HG02763 (cell line): ENCODE measurements at regions not wholly inside any gene's neighbourhood (a gene's known extent, or its start where the extent isn't known, plus 50 kb on each side); places are given as distances from the start of the nearest gene placed in this dataset.

Source experiments
- ATAC-seq: cut with Tn5 transposase; IDR thresholded peaks from one replicate; pipeline ENCODE4 v1.9.1; 2021; ENCODE audit warnings: mild to moderate bottlenecking, moderate library complexity; ENCODE audit not compliant: unreplicated experiment

- no peak for ATAC-seq
Measured at GRCh38 chr2:15804246-15804619, 136.1 kb upstream of the MYCN start.

GRCh38 chr2:15804691-15805090, 135.7 kb upstream of the MYCN start:
- no peak for ATAC-seq

GRCh38 chr2:15805206-15805605, 135.1 kb upstream of the MYCN start:
- no peak for ATAC-seq

- no peak for ATAC-seq
Measured at GRCh38 chr2:15805772-15806171, 134.6 kb upstream of the MYCN start.

GRCh38 chr2:15806801-15807417, 133.4 kb upstream of the MYCN start:
- no peak for ATAC-seq

GRCh38 chr2:15807418-15808203, 132.7 kb upstream of the MYCN start:
- ATAC-seq: no peak

DNA sequence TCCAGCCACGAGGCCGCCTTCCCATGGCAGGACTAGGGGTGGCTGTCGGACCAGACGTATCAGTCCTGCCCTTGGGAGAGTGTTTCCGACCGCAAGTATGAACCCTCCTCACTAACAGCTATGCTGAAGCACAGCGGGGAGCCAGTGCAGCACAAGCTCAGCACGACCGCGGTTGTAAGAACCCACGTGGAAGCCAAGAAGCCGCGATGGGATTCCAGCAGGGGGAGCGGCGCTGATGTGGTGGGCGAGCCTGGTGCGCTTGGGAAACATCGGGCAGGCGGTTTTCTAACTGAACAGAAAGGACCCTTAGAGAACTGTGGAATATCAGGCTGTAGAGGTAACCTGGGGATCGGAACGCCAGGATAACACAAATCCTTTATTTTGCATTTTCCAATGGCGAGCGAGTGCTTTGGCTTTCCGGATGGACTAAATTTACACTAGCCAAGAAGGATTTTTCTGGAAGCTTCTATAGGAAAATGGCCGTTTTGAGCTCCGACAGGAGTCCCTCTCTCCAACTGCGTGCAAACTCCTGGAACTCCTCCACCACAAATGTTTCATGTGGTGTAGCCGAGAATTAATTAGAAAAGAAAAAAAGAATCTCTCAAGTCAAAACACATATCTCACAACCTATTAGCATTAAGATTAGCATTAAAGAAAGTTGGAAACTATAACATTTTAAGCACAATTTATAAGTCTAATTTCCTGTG, 132.0 kb upstream of the MYCN start:
- ATAC-seq: no peak

- no peak for ATAC-seq
Measured at GRCh38 chr2:15808944-15809343, 131.4 kb upstream of the MYCN start.

DNA sequence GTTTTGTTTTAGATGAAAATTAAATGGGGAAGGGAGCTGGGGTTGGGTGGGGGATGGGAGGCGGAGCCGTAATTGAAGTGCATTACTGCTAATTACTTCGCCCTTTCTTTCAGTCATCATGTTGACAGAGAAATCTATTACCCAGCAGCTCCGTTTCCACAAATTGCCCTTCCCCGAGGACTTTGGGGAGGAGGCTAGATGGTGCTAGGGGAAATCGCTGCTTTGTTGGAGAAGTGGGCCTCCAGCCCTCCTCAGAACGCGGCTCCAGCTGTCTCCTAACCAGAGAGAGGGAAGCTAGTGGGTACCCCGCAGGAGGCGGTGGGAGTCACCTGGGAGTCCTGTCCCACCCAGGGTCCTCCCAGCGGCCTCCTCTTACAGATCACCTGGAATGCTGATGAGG, 130.9 kb upstream of the MYCN start:
- no peak for ATAC-seq

- no peak for ATAC-seq
Measured at GRCh38 chr2:15810477-15811150, 129.7 kb upstream of the MYCN start.

DNA sequence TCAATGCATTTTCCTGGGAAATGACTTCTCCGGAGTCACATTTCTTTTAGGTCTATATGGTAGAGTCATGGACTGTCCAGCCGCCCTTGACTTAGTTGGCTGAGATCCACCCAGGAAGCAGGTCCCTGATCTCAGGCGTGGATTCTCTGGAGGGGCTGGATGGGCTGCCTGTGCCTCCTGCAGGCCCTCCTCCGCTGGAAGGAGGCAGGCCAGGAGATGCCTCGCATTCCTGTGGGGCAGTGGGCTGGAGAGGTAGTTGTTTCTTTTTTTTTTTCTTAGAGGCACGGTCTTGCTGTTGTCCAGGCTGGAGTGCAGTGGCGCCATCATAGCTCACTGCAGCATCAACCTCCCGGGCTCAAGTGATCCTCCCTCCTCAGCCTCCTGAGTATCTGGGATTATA, 129.0 kb upstream of the MYCN start:
- no peak for ATAC-seq

DNA sequence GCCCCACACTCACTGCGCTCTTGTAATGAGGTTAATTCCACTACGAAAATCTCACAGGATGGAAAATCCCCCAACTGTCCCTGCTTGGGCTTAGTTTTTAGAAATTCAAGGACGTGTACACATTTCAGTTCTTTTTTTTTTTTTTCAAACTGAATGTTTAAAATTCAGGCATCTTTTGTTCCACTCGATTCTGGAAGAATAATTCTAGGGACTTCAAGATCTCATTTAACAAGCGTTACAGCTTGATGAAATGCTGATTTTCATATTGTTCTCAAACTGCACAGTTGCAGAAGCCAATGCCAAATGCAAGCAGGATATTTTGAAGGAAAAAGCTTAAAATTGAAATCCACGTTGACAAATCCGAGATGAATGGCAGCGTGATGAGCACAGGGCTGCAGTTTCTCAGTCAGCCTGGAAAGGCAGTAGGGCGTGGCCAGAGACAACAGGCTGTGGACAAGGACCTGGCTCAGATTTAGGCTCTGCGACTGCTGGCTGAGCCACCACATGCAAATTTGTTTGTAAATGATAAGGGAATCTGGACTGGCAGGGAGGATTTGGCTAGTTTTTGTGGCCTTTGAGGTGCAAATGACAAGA, 128.1 kb upstream of the MYCN start:
- no peak for ATAC-seq

DNA sequence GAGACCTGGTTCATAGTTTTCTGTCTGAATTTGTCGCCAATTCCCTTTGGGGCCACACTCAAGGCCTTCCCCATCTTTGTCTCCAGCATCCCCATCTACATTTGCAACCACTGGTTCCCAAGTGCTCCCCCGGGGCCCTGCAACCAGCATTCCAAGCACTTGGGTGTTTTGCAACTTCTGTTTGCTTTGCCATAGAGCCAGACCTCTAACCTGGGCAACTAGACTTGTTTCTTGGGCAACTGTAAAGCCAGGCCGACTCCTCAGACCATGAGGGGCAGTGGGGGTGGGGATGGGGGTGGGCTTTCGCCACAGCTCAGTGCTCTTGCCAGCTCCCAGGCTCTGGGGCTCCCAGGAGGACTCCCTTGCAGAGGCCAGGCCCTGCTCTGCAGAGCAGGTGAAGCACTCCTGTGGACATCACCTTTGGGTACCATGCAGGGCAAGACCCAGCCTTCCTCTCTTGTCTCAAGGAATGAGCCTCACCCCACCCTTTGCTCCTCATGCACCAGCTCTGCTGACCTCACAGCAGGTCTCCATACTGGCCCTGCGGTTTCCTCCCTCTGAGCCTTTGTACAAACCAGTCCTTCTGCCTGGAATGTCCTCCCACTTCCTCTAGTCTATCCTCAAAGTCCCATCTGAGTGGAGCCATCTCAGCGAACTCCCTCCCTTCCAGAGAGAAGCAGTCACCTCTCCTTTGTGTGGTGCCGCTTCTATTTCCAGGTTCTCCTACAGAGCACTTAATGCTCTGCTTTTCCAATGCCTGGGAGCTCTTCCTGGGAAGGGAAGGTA, 126.7 kb upstream of the MYCN start:
- ATAC-seq: no peak

GRCh38 chr2:15814403-15814802, 125.9 kb upstream of the MYCN start:
- ATAC-seq: no peak

DNA sequence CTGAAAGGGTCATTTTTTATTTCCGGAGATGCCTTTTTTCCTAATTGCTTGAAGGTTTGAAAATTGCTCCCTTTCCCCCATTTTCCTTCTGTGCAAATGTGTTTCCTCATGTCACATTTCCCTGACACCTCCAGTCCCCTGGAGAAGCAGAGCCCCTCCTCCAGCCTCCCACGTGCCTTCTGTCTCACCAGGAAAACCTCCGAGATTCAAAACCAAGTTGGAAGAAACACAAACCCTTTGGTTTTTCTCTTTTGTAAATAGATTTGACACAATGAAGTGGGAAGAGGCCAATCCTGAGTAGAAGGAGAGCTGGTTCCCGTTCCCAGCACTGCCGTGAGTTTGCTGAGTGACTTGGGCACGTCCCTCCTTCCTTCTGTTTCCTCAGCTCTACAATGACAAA, 125.4 kb upstream of the MYCN start:
- ATAC-seq: no peak

DNA sequence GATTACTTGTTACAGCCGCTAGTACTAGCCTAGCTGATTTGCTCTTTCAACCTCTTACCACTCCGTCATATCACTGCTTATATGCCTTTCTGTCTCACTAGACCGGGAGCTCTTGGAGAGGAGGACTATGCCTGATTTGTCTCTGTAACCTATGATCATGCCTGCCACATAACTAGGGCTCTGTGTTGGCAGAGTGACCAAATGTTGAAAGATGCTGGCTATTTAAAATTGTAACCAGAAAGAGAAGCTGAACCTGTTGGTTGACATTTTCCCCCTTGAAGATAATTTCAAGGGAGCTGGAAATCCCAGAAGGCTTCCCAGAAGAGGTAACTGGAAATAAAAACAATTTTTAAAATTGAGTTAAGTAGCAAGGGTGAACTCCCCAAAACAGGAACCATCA, 124.1 kb upstream of the MYCN start:
- ATAC-seq: no peak

GRCh38 chr2:15816674-15817406, 123.5 kb upstream of the MYCN start:
- no peak for ATAC-seq

GRCh38 chr2:15817748-15818147, 122.6 kb upstream of the MYCN start:
- no peak for ATAC-seq

GRCh38 chr2:15818318-15818753, 122.0 kb upstream of the MYCN start:
- ATAC-seq: no peak

DNA sequence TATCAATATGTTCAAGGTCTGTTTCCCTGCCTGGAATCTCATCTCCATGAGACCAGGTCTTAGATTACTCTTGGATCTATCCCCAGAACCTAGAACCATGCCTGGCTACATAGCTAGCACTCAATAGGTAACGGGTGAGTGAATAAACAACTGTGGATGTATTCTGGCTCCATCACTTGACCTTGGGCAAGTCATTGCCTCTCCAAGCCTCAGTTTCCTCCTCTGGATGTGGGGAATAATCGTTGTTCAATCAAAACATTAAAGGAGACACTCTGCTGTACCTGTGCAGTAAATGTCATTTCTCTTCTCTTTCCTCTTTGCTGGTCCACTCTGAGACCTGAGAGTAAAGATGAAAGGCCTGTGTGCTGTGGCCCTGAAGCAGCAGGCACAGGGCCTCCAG, 121.5 kb upstream of the MYCN start:
- ATAC-seq: no peak
